ENCODE measurements at regions not wholly inside any gene's neighbourhood (a gene's known extent, or its start where the extent isn't known, plus 50 kb on each side); places are given as distances from the start of the nearest gene placed in this dataset.
A peak's percentile ranks its signal among the peaks of the same experiment; 100 is the strongest.

DNA sequence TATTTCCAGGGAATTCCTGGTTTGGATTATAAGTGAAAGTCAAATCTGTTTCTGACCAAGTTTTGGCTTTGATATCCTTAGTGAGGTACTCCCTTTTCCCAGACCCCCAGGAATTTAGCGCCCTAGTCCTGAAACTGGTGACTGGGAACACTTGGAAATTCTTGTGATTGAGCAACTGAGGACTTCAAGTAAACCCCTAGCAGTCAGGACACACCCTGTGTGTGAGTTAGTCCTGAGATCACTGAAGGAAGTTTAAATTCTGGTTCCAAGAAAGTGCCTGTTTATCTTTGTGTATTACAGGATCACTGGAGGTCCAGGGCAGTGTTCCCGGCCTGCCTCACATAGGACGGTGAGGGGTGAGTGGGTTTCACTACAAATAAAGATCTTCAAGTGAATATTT is 95.1 kb upstream of the F3 start:
- H3K4me3 ChIP-seq (replicated peaks in 1 of 2; ENCODE audit: low read depth in 2 of 2, low read length in 2 of 2), result no peak overlapping the region
- DNase-seq (ENCODE audit: low read depth in 2 of 2), result peak; percentile 68 to 74

DNA sequence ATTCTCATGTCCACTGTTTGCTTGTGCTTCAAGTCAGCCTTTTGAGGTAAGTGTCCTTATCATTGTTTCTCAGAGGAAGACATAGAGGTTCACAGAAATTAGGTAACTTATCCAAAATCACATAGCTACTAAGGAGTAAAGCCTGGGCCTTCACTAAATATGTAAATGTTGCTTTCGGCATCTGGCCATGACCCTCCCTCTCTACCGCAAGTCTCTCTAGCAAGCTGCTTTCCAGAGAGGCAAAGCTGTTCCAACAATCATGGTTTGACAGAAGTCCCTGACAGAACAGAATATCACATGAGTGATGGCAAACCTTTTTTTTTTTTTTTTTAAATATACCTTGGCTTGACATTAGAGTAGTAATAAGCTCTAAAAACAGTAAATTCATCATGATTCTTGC is 94.5 kb upstream of the F3 start:
- no peak overlapping the region for H3K4me3 ChIP-seq (replicated peaks in 1 of 2; ENCODE audit: low read depth in 2 of 2, low read length in 2 of 2)
- TF ChIP-seq, protein P1, sequence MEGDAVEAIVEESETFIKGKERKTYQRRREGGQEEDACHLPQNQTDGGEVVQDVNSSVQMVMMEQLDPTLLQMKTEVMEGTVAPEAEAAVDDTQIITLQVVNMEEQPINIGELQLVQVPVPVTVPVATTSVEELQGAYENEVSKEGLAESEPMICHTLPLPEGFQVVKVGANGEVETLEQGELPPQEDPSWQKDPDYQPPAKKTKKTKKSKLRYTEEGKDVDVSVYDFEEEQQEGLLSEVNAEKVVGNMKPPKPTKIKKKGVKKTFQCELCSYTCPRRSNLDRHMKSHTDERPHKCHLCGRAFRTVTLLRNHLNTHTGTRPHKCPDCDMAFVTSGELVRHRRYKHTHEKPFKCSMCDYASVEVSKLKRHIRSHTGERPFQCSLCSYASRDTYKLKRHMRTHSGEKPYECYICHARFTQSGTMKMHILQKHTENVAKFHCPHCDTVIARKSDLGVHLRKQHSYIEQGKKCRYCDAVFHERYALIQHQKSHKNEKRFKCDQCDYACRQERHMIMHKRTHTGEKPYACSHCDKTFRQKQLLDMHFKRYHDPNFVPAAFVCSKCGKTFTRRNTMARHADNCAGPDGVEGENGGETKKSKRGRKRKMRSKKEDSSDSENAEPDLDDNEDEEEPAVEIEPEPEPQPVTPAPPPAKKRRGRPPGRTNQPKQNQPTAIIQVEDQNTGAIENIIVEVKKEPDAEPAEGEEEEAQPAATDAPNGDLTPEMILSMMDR (IDR thresholded peaks at IDR 0.05; ENCODE audit: low read depth, low read length), result no peak
- no peak for DNase-seq (ENCODE audit: low read depth in 2 of 2)

More for the DNA sequence above, 95.1 kb upstream of the F3 start:
- TF ChIP-seq, protein P1 (IDR thresholded peaks at IDR 0.05; ENCODE audit: low read depth, low read length), result no peak

DNA sequence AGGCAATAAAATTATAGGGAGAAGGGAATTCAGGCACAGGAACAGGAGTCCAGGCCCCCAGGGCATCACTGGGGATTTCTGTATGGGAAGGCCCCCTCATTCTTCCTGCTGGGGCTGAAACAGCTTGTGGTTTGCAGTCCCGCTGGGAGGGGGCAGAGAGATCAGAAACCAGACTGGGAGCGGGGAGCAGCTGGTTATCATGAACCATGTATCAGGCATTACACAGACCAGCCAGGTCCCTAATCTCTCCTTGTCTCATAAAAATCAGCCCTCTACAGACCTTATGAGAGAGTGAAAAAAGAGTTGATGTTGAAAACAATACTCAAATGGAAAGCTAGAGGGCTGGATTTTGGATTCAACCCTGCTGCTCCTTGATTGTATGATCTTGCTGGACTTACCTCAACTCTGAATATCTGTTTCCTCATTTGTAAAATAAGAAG is 93.4 kb upstream of the F3 start:
- peak in 1 of 2 donors; percentile 37 for DNase-seq (ENCODE audit: low read depth in 2 of 2)
- TF ChIP-seq, protein P1 (IDR thresholded peaks at IDR 0.05; ENCODE audit: low read depth, low read length), result peak; percentile 19
- no peak overlapping the region for H3K4me3 ChIP-seq (replicated peaks in 1 of 2; ENCODE audit: low read depth in 2 of 2, low read length in 2 of 2)

DNA sequence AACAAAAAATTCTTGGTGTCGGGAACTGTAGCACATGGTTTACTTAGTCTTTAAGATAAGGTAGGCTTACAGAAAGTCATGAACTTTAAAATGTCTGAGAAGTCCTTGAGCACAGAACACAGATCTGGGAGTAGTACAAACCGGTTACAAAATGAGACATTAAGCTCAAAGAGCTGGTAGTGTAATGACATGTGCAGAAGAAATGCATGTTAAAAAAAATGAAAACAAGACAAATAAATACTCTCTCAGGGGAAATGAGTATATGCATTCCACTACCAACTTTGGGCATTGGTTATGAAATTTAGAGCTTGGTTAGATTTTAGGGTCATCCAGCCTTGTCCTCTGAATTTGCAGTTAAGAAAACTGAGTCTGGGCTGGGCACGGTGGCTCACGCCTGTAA is 91.5 kb upstream of the F3 start:
- peak; percentile 48 to 88 for DNase-seq (ENCODE audit: low read depth in 2 of 2)
- H3K4me3 ChIP-seq (replicated peaks in 1 of 2; ENCODE audit: low read depth in 2 of 2, low read length in 2 of 2), result no peak overlapping the region
- TF ChIP-seq, protein P1 (IDR thresholded peaks at IDR 0.05; ENCODE audit: low read depth, low read length), result no peak

DNA sequence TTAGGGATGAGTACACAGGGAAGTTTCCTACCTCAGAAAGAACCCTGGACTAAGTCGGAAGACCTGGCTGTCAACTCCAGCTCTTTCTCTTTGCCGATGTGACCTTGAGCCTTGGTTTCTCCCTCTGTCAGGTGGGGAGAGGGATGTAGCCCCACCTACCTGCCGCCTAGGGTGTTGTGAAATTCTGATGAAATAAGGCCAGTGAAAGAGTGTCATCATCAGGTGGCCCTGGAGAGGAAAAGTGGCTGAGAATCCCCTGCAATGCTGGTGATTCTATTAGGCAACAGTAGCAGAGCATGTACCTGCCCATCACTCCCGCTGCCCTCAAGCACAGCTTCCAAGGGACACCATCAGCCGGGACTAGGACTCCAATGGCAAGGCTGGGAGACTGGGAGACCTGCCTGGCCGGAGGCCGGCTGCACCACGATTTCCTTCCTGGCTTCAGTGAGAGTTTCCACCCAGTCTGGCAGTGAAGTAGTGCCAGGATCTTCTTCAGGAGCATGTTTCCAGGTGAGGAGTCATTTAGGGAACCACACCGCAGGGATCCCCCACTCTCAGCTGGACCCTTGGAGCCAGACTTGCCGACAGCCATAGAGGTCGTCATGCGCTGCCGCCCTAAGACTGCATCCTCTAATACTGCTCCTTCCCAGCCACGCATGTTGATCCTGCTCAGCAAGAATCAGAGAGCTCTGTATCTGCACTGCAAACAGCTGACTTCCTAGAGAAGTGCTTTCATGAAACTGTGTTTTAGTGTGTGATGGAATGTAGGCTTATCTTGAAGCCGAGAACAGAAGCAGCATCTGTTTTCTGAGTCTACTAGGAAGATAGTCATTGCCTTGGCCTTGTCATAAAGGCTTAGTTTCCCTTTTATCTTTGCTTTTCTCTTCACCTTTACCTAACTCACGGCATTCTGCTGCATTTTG is 88.0 kb upstream of the F3 start:
- no peak for DNase-seq (ENCODE audit: low read depth in 2 of 2)
- H3K4me3 ChIP-seq (replicated peaks in 1 of 2; ENCODE audit: low read depth in 2 of 2, low read length in 2 of 2), result no peak overlapping the region
- TF ChIP-seq, protein P1 (IDR thresholded peaks at IDR 0.05; ENCODE audit: low read depth, low read length), result no peak

DNA sequence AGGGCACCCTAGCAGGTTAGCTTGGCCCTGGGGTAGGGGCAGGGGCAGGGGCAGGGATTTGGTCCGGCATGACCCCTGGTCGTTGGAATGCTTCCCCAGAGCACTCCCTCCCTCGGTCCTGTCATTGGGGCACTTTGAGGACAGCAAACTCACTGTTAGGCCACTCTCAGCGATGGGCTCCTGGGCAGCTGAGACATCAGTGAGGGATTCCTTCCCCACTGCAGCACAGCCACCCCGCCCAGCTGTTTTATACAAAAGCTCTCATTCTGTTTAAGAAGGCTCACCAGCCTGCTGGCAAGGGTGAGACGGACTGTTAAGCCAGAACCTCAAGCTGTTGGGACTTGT is 86.9 kb upstream of the F3 start:
- no peak overlapping the region for H3K4me3 ChIP-seq (replicated peaks in 1 of 2; ENCODE audit: low read depth in 2 of 2, low read length in 2 of 2)
- TF ChIP-seq, protein P1 (IDR thresholded peaks at IDR 0.05; ENCODE audit: low read depth, low read length), result no peak
- DNase-seq (ENCODE audit: low read depth in 2 of 2), result no peak
